ENCODE measurements at regions not wholly inside any gene's neighbourhood (a gene's known extent, or its start where the extent isn't known, plus 50 kb on each side); places are given as distances from the start of the nearest gene placed in this dataset.

DNA sequence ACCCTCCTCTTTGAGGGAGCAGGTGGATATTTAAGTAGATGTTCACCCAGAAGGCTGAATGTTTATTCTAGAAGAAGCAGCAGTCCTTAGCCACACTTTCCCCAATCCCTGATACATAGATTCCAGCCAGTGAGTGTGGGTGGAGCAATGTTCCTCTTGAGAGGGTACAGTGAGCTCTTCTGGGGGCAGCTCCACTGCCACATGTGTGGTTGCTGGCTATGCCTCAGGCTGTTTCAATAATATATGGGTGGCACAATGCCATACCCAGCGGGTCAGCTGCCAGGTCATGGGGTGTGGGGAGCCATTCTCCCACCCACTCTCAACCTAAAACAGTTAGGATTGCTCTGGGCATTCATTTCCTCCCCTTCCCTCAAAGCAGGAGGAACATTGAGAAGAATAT, 61.6 kb upstream of the DAB2 start:
- TF ChIP-seq, protein P1, sequence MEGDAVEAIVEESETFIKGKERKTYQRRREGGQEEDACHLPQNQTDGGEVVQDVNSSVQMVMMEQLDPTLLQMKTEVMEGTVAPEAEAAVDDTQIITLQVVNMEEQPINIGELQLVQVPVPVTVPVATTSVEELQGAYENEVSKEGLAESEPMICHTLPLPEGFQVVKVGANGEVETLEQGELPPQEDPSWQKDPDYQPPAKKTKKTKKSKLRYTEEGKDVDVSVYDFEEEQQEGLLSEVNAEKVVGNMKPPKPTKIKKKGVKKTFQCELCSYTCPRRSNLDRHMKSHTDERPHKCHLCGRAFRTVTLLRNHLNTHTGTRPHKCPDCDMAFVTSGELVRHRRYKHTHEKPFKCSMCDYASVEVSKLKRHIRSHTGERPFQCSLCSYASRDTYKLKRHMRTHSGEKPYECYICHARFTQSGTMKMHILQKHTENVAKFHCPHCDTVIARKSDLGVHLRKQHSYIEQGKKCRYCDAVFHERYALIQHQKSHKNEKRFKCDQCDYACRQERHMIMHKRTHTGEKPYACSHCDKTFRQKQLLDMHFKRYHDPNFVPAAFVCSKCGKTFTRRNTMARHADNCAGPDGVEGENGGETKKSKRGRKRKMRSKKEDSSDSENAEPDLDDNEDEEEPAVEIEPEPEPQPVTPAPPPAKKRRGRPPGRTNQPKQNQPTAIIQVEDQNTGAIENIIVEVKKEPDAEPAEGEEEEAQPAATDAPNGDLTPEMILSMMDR (IDR thresholded peaks at IDR 0.05), result no peak
- no peak for TF ChIP-seq POLR2A (IDR thresholded peaks at IDR 0.05)
